A549 (cell line): ENCODE measurements at regions not wholly inside any gene's neighbourhood (a gene's known extent, or its start where the extent isn't known, plus 50 kb on each side); places are given as distances from the start of the nearest gene placed in this dataset.

Experiments used
- ATAC-seq, 2 experiments: fragments of 200-7000 bp in 1 of 2; fragments of >200 bp in 1 of 2; cut with Nextera tagmentation in 1 of 2; cut with Tn5 transposase in 1 of 2; 3 replicates each; pipeline versions ENCODE4 v1.8.0 to v1.9.1; 2018 to 2020; ENCODE audit warnings: mild to moderate bottlenecking in 1 of 2, moderate library complexity in 1 of 2
- CTCF ChIA-PET: fragments of 300-600 bp; sonication (Branson Sonifier 250); formaldehyde crosslinking; extraction: SDS; loops from one replicate; lab custom pipeline; 2021; ENCODE audit warnings: antibody characterized with exemption, inconsistent platforms; lab: Yijun Ruan, JAX
- POLR2A ChIA-PET: fragments of 350-600 bp; formaldehyde crosslinking; extraction: SDS; loops from one replicate; lab custom pipeline; 2021; ENCODE audit warnings: antibody characterized with exemption, inconsistent platforms; lab: Yijun Ruan, JAX
- DNase-seq, 2 experiments: peaks; one replicate each; pipeline versions ENCODE4 v3.0.0 to v3.0.0-alpha.2; 2011 to 2016; ENCODE audit warnings: low read depth in 1 of 2, low spot score in 1 of 2
- FAIRE-seq: peaks from 2 replicates; lab custom pipeline; 2011; peaks lifted over from hg19 to GRCh38; lab: Jason Lieb, UNC
- H3K27ac ChIP-seq, 2 experiments: fragments of >200 bp; sonication (Bioruptor Twin); formaldehyde crosslinking; 3 replicates each; pipeline ENCODE4 v1.5.1; 2016 to 2017
- H3K4me1 ChIP-seq: fragments of >200 bp; sonication (Bioruptor Twin); formaldehyde crosslinking; 3 replicates; pipeline ENCODE4 v1.6.1; 2016
- H3K4me2 ChIP-seq: fragments of >200 bp; sonication (Bioruptor Twin); formaldehyde crosslinking; 3 replicates; pipeline ENCODE4 v1.6.1; 2016
- H3K4me3 ChIP-seq: fragments of >200 bp; sonication (Bioruptor Twin); formaldehyde crosslinking; 3 replicates; pipeline ENCODE4 v1.5.1; 2016
- H3K9me3 ChIP-seq: fragments of >200 bp; sonication (Bioruptor Twin); formaldehyde crosslinking; 3 replicates; pipeline ENCODE4 v1.6.1; 2016
- BHLHE40 ChIP-seq: IDR thresholded peaks from 2 replicates; pipeline ENCODE4 v1.6.1; 2012; ENCODE audit warnings: low read depth, low read length, inconsistent platforms
- CBX2 ChIP-seq: fragments of 200-600 bp; sonication (generic); IDR thresholded peaks from 2 replicates; pipeline ENCODE4 v1.6.1; 2016; ENCODE audit warnings: low read depth, mild to moderate bottlenecking, borderline replicate concordance
- CEBPB ChIP-seq, 2 experiments: fragments of >200 bp in 1 of 2; sonication (Bioruptor Twin) in 1 of 2; formaldehyde crosslinking in 1 of 2; IDR thresholded peaks; 2 replicates each; pipeline ENCODE4 v1.6.1; 2012 to 2016
- EHF ChIP-seq: fragments of 250-450 bp; sonication (Bioruptor Pico); IDR thresholded peaks from 2 replicates; pipeline ENCODE4 v1.5.0; 2020; ENCODE audit warnings: mild to moderate bottlenecking
- EHMT2 ChIP-seq: fragments of 200-600 bp; sonication (generic); IDR thresholded peaks from 2 replicates; pipeline ENCODE4 v1.6.1; 2016; ENCODE audit warnings: antibody characterized with exemption, low read depth, mild to moderate bottlenecking, moderate library complexity
- EP300 ChIP-seq, 2 experiments: fragments of >200 bp; sonication (Bioruptor Twin); formaldehyde crosslinking; IDR thresholded peaks; 2 replicates in 1 of 2; 3 replicates in 1 of 2; pipeline ENCODE4 v1.6.1; 2016 to 2017
- ESRRA ChIP-seq: fragments of 150-350 bp; IDR thresholded peaks from 2 replicates; pipeline ENCODE4 v1.6.1; 2014; ENCODE audit warnings: mild to moderate bottlenecking, low read length, borderline replicate concordance
- FOSB ChIP-seq: fragments of 250-450 bp; sonication (Bioruptor Pico); IDR thresholded peaks from 2 replicates; pipeline ENCODE4 v1.5.0; 2020; ENCODE audit warnings: mild to moderate bottlenecking, moderate library complexity
- FOSL2 ChIP-seq, 2 experiments: fragments of 450-650 bp in 1 of 2; fragments of >200 bp in 1 of 2; sonication (Bioruptor Twin) in 1 of 2; formaldehyde crosslinking; IDR thresholded peaks; 2 replicates each; pipeline versions ENCODE4 v1.5.0 to v1.6.1; 2016 to 2020; ENCODE audit warnings: mild to moderate bottlenecking in 1 of 2, moderate library complexity in 1 of 2
- GATA3 ChIP-seq: IDR thresholded peaks from 2 replicates; pipeline ENCODE4 v1.6.1; 2012; ENCODE audit warnings: borderline replicate concordance
- HEYL ChIP-seq: fragments of 250-450 bp; sonication (Bioruptor Pico); IDR thresholded peaks from 2 replicates; pipeline ENCODE4 v1.8.0; 2021; ENCODE audit warnings: mild to moderate bottlenecking, moderate library complexity
- HOXA7 ChIP-seq: fragments of 250-450 bp; sonication (Bioruptor Pico); IDR thresholded peaks from 2 replicates; pipeline ENCODE4 v1.5.0; 2020; ENCODE audit warnings: mild to moderate bottlenecking, moderate library complexity
- HOXB13 ChIP-seq: fragments of 250-450 bp; sonication (Bioruptor Pico); IDR thresholded peaks from 2 replicates; pipeline ENCODE4 v1.5.0; 2020; ENCODE audit warnings: low read depth, mild to moderate bottlenecking, moderate library complexity
- JUN ChIP-seq, 2 experiments: fragments of >200 bp; sonication (Bioruptor Twin); formaldehyde crosslinking; IDR thresholded peaks; 2 replicates in 1 of 2; 3 replicates in 1 of 2; pipeline ENCODE4 v1.6.1; 2016 to 2017
- JUNB ChIP-seq: fragments of >200 bp; sonication (Bioruptor Twin); formaldehyde crosslinking; IDR thresholded peaks from 2 replicates; pipeline ENCODE4 v1.6.1; 2016
- MAFK ChIP-seq: fragments of 450-650 bp; IDR thresholded peaks from 2 replicates; pipeline ENCODE4 v1.6.1; 2014; ENCODE audit not compliant: partially characterized antibody
- MYC ChIP-seq: IDR thresholded peaks from 2 replicates; pipeline ENCODE4 v1.6.1; 2012; ENCODE audit warnings: mild to moderate bottlenecking, inconsistent platforms, low read length, improper control_type of control experiment, borderline replicate concordance
- NFE2L2 ChIP-seq: fragments of 150-350 bp; conservative IDR thresholded peaks from 2 replicates; pipeline ENCODE4 v1.6.1; 2014; ENCODE audit warnings: low read length
- NPAS2 ChIP-seq: fragments of 250-450 bp; sonication (Bioruptor Pico); IDR thresholded peaks from 2 replicates; pipeline ENCODE4 v1.8.0; 2022; ENCODE audit warnings: mild to moderate bottlenecking, moderate library complexity, borderline replicate concordance
- NR3C1 ChIP-seq: fragments of >200 bp; sonication (Bioruptor Twin); formaldehyde crosslinking; IDR thresholded peaks from 3 replicates; pipeline ENCODE4 v1.6.1; 2017
- POLR2AphosphoS2 ChIP-seq: conservative IDR thresholded peaks from 2 replicates; pipeline ENCODE4 v1.6.1; 2012; ENCODE audit warnings: low read length, improper control_type of control experiment, inconsistent platforms
- RCOR1 ChIP-seq: fragments of 150-350 bp; IDR thresholded peaks from 2 replicates; pipeline ENCODE4 v1.6.1; 2014; ENCODE audit warnings: antibody characterized with exemption, low read length, low read depth
- SMC3 ChIP-seq: fragments of >200 bp; sonication (Bioruptor Twin); formaldehyde crosslinking; IDR thresholded peaks from 3 replicates; pipeline ENCODE4 v1.6.1; 2018; ENCODE audit warnings: inconsistent platforms
- ZC3H11A ChIP-seq: fragments of 450-650 bp; IDR thresholded peaks from 2 replicates; pipeline ENCODE4 v1.6.1; 2014; ENCODE audit warnings: antibody characterized with exemption, mild to moderate bottlenecking
- ZNF302 ChIP-seq: fragments of 250-450 bp; sonication (Bioruptor Pico); IDR thresholded peaks from 2 replicates; pipeline ENCODE4 v1.9.0; 2021; ENCODE audit warnings: inconsistent platforms, mild to moderate bottlenecking, moderate library complexity
- ZSCAN20 ChIP-seq: fragments of 250-450 bp; sonication (Bioruptor Pico); IDR thresholded peaks from 2 replicates; pipeline ENCODE4 v1.8.0; 2022; ENCODE audit warnings: mild to moderate bottlenecking, moderate library complexity
- WGBS: methylation state at CpG from one replicate; pipeline ENCODE4 v1.1.6; 2017; ENCODE audit errors: missing lambda C conversion rate; 5-methylcytosine and 5-hydroxymethylcytosine counted together
- TF ChIP-seq, protein P1 (sequence below): fragments of 250-450 bp; sonication (Bioruptor Pico); IDR thresholded peaks from 2 replicates; pipeline ENCODE4 v1.5.0; 2021; ENCODE audit warnings: mild to moderate bottlenecking, moderate library complexity, borderline replicate concordance
- TF ChIP-seq, protein P2 (sequence below): IDR thresholded peaks from 2 replicates; pipeline ENCODE4 v1.6.1; 2012
- TF ChIP-seq, protein P3 (sequence below): fragments of >200 bp; sonication (Bioruptor Twin); formaldehyde crosslinking; IDR thresholded peaks from 2 replicates; pipeline ENCODE4 v1.6.1; 2016
- TF ChIP-seq, protein P4 (sequence below): IDR thresholded peaks from 2 replicates; pipeline ENCODE4 v1.6.1; 2012; ENCODE audit warnings: low read depth, borderline replicate concordance

DNA sequence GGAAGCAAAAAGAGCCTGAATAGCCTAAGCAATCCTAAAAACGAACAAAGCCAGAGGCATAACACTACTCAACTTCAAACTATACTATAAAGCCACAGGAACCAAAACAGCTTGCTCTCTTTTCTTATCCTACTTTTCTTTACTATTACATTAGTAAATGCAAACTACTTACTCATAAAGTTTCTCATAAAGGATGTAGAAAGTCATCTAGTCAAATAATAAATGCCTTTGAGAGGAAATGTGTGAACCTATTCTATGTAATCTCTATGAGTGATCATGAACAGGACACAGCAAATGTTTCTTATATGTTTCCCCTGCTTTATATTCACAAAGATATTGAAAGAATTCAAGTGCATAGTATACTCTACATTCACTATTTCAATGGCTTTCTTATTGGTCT lies 176.9 kb upstream of the MDGA2 start:
- no peak for DNase-seq
- ChIA-PET CTCF (no interaction called here), POLR2A (no interaction called here)
- TF ChIP-seq EHF (CRISPR knock-in tag) (no peak), GATA3 (no peak), MAFK (no peak), NFE2L2 (no peak), JUNB (no peak), ZNF302 (CRISPR knock-in tag) (no peak), JUN (IDR thresholded peaks at IDR 0.05) (no peak), ESRRA (no peak), SMC3 (no peak), HEYL (CRISPR knock-in tag) (no peak), CBX2 (no peak)
- TF ChIP-seq, protein P1, sequence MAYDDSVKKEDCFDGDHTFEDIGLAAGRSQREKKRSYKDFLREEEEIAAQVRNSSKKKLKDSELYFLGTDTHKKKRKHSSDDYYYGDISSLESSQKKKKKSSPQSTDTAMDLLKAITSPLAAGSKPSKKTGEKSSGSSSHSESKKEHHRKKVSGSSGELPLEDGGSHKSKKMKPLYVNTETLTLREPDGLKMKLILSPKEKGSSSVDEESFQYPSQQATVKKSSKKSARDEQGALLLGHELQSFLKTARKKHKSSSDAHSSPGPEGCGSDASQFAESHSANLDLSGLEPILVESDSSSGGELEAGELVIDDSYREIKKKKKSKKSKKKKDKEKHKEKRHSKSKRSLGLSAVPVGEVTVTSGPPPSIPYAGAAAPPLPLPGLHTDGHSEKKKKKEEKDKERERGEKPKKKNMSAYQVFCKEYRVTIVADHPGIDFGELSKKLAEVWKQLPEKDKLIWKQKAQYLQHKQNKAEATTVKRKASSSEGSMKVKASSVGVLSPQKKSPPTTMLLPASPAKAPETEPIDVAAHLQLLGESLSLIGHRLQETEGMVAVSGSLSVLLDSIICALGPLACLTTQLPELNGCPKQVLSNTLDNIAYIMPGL, result no peak
- no peak overlapping the region for H3K27ac ChIP-seq
- H3K4me1 ChIP-seq, result no peaks in the 10 kb centered on the region
- FAIRE-seq, result no peak
- no peak overlapping the region for H3K4me2 ChIP-seq
- ATAC-seq, result no peak
- WGBS, result 9% methylated on average over 1 of the region's 1 CpG
- no peaks in the 10 kb centered on the region for H3K9me3 ChIP-seq
- H3K4me3 ChIP-seq, result no peak overlapping the region

DNA sequence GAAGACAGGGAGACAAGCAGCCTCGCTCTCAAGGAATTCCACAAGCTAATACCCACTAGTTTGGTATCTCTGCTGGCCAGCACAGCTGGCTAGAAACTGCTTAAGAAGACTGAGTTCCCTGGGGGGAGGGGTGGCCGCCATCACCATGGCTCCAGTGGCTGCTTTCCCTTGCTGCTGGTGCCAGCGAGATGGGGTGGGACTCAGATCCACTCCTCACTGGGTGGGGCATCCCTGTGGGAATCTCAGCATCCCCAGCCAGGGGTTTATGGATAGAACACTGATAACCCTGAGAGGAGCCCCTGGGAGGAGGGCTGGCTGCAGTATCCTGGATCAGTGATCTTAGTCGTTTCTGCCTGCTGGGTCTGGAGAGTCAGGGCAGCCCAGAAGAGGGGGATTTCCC lies 170.6 kb upstream of the MDGA2 start:
- Histone ChIP-seq H3K4me1 (no peaks in the 10 kb centered on the region), H3K9me3 (peaks cover 10% of the 10 kb centered on the region; the same call in 2 of the 3 replicates), H3K4me3 (no peak overlapping the region), H3K27ac (no peak overlapping the region), H3K4me2 (no peak overlapping the region)
- FAIRE-seq (no peak), ATAC-seq (no peak), DNase-seq (no peak)
- ChIA-PET POLR2A (no interaction called here), CTCF (no interaction called here)
- 6% methylated on average over 2 of the region's 4 CpGs for WGBS
- TF ChIP-seq EP300 (IDR thresholded peaks at IDR 0.05) (no peak), NR3C1 (no peak), BHLHE40 (no peak), FOSB (CRISPR knock-in tag) (no peak), MYC (no peak)
- TF ChIP-seq, protein P2, sequence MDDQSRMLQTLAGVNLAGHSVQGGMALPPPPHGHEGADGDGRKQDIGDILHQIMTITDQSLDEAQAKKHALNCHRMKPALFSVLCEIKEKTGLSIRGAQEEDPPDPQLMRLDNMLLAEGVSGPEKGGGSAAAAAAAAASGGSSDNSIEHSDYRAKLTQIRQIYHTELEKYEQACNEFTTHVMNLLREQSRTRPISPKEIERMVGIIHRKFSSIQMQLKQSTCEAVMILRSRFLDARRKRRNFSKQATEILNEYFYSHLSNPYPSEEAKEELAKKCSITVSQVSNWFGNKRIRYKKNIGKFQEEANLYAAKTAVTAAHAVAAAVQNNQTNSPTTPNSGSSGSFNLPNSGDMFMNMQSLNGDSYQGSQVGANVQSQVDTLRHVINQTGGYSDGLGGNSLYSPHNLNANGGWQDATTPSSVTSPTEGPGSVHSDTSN, result no peak

DNA sequence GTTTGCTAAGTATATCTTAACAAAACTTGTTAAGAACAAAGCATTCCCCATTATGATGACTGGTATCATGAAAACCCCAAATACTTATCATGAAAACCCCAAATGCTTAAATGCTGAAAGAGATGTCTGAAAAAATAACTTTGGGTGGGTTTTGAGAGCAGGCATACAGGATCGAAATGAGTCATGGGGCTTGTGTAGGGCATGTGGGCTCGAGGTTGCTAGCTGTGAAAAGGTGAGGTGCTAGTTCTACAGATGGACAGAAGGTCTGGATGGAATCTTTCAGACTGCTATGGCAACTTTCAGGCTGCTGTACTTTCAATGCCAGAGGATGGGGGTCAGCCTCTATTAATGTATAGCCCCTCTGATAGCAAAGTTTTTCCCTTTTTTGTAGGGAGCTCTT lies 167.8 kb upstream of the MDGA2 start:
- CTCF ChIA-PET, result no interaction called here
- 0% methylated on average over 2 of the region's 2 CpGs for WGBS
- POLR2A ChIA-PET, result no interaction called here
- no peak overlapping the region for H3K4me3 ChIP-seq
- TF ChIP-seq ZSCAN20 (CRISPR knock-in tag), result no peak
- TF ChIP-seq, protein P3, sequence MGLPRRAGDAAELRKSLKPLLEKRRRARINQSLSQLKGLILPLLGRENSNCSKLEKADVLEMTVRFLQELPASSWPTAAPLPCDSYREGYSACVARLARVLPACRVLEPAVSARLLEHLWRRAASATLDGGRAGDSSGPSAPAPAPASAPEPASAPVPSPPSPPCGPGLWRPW, result no peak
- no peak for TF ChIP-seq NFE2L2
- no peak for TF ChIP-seq POLR2AphosphoS2
- no peak for TF ChIP-seq HOXB13 (CRISPR knock-in tag)
- no peak for TF ChIP-seq HOXA7 (CRISPR knock-in tag)
- no peak for TF ChIP-seq CBX2
- no peak for TF ChIP-seq ZC3H11A
- TF ChIP-seq CEBPB (IDR thresholded peaks at IDR 0.05), result no peak
- TF ChIP-seq FOSL2 (IDR thresholded peaks at IDR 0.05), result no peak
- no peak for TF ChIP-seq FOSL2 (CRISPR knock-in tag; IDR thresholded peaks at IDR 0.05)
- TF ChIP-seq RCOR1, result no peak
- TF ChIP-seq MAFK, result no peak
- TF ChIP-seq EHMT2, result no peak
- no peak for TF ChIP-seq NPAS2 (CRISPR knock-in tag)
- TF ChIP-seq, protein P4, sequence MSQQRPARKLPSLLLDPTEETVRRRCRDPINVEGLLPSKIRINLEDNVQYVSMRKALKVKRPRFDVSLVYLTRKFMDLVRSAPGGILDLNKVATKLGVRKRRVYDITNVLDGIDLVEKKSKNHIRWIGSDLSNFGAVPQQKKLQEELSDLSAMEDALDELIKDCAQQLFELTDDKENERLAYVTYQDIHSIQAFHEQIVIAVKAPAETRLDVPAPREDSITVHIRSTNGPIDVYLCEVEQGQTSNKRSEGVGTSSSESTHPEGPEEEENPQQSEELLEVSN, result no peak
- TF ChIP-seq, all 56 proteins: peak for 0
- FAIRE-seq, result no peak
- Histone ChIP-seq H3K4me2 (no peak overlapping the region), H3K4me1 (no peaks in the 10 kb centered on the region), H3K27ac (no peak overlapping the region), H3K9me3 (peaks cover 10% of the 10 kb centered on the region; the same call in 2 of the 3 replicates)
- ATAC-seq, result no peak
- no peak for DNase-seq
